ENCODE measurements at regions not wholly inside any gene's neighbourhood (a gene's known extent, or its start where the extent isn't known, plus 50 kb on each side); places are given as distances from the start of the nearest gene placed in this dataset.

DNA sequence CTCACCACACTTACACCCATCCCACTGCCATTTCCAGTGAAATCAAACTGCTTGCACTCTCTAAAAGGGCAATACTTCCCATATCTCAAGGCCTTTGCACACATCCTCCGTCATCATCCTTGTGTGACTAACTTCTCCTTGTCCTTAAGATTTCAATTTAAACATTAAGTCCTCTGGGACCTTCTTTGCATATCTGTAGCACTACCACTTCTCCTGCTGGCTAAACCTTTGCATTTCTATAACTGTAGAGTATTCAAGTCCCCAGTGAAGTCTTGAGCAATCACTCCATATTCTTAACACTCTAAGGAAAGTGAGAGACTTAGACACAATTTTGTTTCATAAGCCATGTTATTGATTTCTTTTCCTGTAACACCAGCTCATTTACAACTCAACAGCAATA lies 136.8 kb upstream of the EPHA4 start:
- DNase-seq (ENCODE audit: low spot score) (no peak), FAIRE-seq (no peak)

DNA sequence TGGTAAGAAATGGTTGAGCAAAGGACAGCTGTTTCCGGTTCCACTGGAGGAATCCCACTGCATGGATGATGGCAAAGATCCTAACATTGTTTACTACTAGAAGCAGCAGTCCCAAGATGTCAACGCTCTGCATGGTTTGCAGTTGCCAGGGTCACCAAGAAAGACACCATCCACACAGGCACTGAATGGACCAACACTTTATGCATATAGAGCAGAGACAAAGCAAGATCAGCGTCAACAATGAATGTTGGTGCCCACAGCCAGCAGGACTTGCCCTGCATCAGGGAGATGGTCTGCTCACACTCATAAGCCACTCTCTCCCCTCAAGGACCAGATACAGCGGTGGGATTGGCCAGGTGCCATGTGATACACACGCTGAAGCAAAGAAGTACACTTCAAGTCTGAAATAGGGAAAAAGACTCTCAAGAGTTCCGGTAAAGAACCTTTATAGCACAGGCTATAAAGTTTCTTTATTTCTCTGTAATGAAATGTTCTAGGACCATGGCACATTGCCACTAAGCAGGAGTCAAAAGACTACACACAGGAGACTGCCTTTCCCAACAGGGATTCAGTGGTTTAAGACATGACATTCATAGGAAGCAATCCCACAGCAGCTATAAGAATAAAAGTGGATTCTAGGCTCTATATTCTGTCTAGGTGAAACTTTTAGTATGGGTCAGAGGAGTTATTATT lies 133.2 kb upstream of the EPHA4 start:
- FAIRE-seq = no peak

DNA sequence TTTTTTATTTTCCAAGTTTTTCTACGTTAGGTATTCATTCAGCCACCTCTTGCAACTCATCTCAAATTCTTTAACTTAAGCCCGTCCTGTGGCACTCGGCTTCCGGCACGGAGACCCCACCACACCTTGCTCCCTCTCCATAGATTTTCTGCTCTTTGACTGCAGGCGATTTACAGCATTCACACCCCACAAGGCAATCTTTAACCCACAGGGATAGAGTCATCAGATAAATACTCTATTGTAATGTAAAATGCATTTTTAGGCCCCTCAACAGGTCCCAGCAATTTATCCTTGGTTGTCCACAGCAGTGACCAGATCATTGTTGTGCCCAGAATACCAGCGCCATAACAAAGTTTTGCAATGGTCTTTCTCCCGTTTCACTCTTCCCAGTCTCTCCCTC lies 132.3 kb upstream of the EPHA4 start:
- FAIRE-seq (no peak), DNase-seq (ENCODE audit: low spot score) (no peak)

More for the DNA sequence above, 133.2 kb upstream of the EPHA4 start:
- DNase-seq (ENCODE audit: low spot score) = no peak

DNA sequence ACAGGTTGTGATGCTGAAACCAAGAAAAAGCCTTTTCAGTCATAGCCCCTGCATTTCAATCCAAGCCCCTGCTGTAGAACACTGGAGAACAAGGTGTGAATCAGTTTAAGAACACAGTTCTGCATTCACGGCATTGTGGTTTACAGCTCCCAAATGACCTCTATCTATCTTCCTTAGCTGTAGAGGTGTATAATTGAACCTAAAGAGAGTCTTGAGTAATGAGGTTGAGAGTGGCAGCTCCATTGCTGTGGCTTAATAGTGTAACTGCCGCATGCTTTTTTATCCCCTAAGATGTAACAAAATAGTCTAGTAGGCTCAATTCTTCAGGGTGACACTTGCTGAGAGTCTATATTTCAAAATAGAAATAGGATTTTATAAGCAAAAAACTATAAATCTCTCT lies 121.3 kb upstream of the EPHA4 start:
- FAIRE-seq (no peak), DNase-seq (ENCODE audit: low spot score) (no peak)

DNA sequence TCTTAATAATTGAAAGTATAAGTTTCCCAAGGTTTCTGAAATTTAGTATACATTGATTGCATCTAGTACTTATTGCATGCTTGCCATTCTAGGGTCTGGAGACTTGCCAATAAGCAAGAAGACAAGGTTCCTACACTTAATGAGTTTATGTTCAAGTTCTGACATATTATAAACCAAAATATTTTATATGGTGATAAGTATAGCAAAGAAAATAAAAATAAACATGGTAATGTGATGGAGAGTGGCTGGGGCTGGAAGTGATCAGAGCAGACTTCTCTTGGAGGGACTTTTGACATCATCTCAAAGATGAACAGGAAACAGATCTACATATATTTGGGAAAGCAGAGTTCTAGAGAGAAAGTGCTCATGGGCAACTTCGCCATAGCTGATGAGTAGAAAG lies 119.5 kb upstream of the EPHA4 start:
- FAIRE-seq (no peak), DNase-seq (ENCODE audit: low spot score) (no peak)

DNA sequence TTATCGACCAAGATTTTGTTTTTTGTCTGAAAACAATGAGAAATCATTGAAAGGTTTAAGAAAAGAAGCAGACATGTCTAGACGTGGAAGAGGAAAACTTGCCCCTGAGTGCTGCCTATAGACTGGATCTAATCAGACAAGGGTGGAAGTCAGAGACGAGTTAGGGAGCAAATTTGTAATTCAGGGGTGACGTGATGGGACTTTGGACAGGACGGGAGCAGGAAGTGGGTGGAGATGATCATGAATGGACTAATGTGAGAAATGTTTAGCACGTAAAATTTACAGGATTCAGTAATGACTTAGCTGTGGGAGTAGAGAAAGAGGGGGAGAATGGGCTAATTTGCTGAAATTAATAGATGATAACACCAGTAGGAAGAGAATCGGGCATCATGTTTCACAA lies 117.0 kb upstream of the EPHA4 start:
- FAIRE-seq (no peak), DNase-seq (ENCODE audit: low spot score) (no peak)

DNA sequence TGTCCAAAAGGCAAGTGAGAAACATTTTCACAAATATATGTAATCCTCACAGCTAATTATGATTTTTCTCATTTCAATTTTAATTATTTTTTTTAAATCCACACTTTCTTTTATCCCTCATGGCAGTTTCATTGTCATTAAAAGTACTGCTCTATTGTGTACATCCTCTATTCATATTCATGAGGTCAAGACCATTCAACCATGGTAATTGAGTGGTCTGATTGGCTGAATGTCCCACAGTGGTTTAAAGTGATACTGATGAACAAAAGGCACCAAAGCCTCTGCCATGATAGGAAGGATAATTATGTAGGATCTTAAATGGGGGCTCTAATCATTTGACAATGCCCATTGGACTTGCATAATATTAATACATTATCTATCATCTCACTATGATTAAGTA lies 108.4 kb upstream of the EPHA4 start:
- no peak for FAIRE-seq
- no peak for DNase-seq (ENCODE audit: low spot score)

DNA sequence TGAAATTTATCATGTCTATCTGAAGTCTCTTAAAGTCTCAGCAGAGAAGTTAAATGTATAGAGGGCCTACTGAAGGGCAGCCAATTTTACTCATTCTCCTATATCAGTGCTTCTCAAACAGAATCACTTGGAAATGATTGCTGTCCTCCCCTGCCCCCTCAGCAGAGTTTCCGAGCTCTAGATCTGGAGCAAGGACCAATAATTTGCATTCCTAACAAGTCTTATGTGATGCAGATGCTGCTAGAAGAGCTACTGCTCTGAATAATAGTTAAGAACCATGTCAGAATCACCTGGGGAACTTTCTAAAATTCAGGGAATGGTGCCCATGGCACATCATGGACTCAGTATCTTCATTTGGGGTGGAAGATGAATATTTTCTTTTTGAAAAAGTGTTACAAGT lies 105.6 kb upstream of the EPHA4 start:
- FAIRE-seq (no peak), DNase-seq (ENCODE audit: low spot score) (no peak)

DNA sequence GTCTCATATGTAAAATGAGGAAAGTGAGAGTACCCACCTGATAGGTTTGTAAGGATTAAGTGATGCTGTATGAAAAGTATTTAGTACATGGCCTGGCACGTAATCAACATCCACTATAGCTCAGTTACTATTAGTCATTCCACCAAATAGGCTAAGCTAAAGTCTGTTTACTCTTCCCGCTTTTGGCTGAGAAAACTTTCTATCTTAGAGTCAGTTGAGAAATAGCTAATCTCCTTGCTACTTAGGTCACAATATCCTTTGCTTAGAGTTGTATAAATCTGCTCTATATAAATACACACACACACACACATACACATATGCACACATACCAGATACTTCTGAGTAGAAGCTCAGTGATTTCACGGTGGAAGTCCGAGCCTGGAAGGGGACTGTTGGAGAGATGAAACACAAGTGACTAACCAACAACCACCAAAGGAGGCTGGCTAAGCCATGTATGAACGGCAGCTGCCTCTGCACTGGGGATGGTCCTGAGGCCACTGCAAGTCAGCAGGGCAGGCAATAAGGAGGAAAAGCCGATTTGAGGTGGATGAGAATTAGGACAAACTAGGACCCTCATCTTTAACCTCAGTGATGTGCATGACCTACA lies 104.6 kb upstream of the EPHA4 start:
- DNase-seq (ENCODE audit: low spot score) = no peak
- FAIRE-seq = no peak

DNA sequence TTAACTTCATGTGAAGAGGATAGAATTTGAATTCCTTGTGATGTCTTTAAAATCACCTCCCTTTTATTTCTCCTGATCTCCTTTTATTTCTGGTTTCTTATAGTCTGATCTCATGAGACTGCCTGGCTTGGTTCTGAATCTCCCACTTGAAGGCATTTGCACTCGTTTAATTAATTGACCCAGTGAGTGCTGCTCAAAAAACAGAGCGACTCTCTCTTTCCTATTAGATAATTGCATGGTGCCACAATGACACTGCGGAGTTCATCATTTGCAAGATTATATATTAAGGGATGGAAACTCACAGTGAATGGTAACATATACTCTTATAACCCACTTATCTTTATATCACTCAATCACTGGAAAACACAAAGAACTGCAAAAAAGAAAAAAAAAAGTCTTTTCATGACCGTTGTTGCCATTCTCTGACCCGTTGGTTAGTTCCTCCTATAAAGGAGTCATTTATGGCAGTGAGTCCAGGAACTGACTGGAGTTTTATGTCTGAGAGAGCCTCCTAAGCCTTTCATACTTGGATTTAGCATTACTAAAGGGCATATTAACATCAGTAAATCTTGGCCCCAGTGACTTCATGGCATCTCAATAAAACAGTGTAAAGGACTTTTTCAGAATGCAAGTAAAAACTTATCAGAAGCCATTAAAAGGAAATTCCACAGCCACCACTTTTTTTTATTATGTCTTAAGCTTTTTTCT lies 103.3 kb upstream of the EPHA4 start:
- FAIRE-seq = no peak
- DNase-seq (ENCODE audit: low spot score) = no peak

DNA sequence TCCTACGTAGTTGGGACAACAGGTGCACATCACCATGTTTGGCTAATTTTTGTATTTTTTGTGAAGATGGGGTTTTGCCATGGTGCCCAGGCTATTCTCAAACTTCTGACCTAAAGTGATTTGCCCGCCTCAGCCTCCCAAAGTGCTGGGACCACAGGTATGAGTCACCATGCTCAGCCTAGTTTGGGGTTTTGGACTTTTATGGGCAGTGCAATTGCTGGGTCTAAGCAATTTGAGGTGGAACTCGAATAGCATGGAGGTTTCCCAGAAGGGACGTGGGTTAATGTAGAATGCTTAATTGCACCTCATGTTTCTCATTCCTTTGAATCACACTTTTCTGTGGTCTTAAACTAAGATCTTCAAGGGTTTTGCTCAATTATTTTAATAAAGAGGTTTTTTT lies 102.3 kb upstream of the EPHA4 start:
- DNase-seq (ENCODE audit: low spot score) (no peak), FAIRE-seq (no peak)

DNA sequence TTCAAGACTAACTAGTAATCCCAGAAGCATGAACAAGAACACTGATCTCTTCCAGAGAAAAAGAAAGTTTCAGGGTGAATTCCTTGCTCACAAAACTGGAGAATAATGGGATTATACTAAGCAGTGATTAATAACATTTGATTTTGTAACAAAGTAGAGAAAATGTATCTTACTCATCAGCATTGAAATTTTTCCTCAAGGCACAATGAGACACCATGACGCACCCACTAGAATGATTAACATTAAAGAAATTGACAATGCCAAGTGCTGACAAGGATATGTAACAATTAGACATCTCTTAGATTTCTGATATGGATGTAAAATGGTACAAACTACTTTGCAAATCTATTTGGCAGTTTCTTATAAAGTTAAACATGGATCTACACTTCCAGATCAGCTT lies 101.1 kb upstream of the EPHA4 start:
- DNase-seq (ENCODE audit: low spot score) = no peak
- FAIRE-seq = no peak

DNA sequence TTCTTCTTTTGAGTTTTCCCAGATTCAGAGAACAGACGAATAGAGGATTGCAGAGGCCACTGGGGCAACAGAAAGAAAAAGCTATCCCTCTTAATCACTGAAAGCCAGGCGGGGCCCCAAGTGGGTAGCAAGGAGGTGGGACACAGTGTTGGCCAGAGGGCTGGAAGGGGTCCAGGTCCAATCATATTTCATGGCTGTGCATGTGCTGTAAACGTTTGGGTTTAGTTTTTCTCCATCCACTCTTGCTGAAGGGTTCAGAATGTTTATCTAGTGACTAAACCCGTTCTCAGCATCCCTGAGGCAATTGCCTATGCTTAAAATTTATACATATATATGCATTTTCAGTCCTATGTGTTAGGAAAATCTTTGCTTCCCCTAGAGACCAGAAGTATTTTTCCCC lies 99.4 kb upstream of the EPHA4 start:
- DNase-seq (ENCODE audit: low spot score) (no peak), FAIRE-seq (no peak)

DNA sequence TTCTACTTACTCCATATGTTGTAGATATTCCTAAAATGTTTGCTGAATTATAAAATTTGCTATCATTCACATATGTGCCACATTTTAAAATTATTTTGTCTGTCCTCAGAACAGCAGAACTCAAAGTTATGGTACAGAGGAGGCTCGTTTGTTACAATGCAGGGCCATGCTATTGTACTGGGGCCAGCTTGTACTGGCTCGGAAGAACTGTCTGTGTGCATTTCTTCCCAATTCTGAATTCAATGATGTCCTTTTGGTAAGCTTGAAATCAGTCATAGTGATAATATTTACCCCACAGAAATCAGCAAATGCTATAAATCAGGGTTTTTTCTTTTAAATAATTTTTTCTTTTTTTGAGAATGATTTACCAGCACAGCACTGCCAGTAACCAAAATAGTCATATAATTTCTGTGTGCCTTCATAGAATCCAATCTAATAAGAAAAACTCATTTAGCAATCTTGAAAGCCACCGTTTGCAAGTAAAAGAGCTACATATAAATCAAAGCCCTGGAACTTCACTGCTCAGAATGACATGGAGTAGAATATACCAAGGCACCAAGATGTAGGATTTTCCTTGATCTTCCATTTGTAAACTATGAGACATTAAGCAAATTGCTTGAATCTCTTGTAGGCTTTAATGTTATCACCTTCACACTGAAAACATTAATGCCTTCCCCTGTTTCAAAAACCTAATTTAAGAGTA lies 90.7 kb upstream of the EPHA4 start:
- DNase-seq (ENCODE audit: low spot score) = no peak
- FAIRE-seq = no peak

DNA sequence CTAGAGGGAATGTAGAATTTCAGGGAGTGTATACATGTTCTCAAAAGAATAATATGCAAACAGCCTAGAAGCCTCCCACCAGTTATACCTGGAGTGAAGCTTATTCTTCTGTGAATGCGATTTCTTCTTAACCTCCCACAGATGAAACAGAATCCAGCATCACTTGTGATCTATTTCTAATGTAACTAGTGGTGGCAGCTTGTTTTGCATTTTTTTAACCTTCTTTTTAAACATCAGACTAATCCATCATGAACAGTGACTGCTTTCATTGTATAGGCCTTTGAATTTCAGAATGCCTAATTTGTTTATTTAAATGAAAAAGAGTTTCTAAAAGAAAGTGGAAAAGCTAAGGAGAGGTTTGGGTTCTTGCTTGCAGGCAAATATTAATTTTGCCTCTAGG lies 85.7 kb upstream of the EPHA4 start:
- DNase-seq (ENCODE audit: low spot score) (no peak), FAIRE-seq (no peak)

DNA sequence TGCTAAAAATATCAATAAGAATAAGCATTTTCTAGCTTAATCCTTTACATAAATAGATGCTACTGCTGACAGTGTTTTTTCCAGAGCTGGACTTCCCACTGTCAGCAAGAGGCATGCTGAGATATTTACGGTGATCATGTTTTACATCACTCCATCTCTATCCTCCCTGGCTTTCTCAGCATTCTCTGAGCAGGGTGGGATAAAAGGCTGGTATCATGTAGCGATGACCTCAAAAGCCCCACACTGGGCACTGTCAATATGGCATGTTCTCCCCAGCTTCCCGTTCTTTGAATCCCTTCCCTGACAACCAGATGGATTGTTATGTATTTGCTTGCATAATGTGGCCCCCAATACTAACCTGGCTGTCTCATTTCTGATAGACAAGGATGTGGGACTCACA lies 83.2 kb upstream of the EPHA4 start:
- DNase-seq (ENCODE audit: low spot score) (no peak), FAIRE-seq (no peak)

DNA sequence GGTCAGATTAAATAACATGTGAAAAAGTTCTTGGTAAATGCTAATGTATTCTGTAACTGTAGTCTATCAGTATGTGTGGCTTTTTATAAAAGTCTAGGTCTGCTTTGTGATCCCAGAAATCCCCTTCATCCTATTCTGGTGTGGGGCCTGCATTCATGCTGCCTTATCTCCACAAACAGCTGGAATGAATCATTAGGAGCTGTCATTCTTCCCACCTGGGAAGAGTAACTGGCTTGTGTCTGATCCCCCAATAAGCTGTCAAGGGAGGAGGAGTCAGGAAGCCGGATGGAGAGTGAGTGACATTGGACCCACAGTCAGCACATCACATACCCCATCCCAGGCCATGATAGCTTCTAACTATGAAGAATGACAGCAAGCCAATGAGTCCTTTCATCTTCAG lies 81.1 kb upstream of the EPHA4 start:
- no peak for FAIRE-seq
- DNase-seq (ENCODE audit: low spot score) = no peak

DNA sequence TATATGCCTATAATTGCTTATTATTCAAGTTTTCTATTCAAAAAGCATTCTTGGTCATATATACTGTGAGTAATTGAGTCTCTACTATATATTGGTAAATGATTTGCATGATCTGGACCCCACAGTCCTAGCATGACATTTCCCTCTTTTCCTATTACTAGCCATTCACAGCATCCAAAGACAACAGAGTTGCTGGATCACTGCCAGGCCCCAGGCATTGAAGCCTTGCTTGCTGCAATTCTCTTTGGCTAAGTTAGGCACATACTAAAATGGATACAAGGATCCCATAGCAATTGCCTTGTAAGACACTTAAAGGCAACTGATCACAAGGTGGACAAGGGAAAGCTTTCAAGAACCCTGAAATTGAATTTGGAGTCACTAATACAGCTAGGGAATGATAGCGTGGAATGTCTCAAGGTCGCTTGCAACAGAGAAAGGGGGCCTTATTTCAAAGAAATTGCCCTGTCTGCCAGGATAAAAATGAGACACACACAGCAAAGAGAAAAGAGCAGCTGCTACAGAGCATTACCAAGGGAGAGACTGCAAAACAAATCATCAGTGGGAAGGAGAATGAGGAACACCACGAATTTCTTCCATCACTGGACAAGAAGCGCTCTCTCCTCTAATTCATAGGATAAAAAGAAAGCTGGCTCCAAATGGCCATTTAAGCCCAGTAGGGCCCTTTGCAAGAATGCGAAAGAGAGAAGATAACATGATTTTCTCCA lies 77.1 kb upstream of the EPHA4 start:
- FAIRE-seq = no peak
- DNase-seq (ENCODE audit: low spot score) = no peak

DNA sequence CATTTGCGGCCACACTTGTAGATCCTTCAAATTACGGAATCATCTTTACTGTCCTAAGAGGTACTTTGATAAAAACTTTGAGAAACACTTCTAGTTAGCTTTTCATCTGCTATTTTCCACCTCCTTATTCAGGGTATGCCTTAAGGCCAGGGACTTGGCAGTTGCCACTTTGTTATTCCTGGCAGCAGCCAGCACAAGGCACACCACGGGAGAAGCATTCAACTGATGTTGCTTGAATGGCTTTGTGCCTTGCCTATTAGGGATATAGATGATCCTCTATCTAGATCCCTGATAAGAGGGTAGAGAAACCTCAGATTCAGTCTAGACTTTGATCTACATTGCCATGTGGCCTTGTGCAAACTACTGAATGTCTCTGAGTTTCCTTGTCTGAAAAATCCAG lies 70.3 kb upstream of the EPHA4 start:
- no peak for FAIRE-seq
- DNase-seq (ENCODE audit: low spot score) = no peak

DNA sequence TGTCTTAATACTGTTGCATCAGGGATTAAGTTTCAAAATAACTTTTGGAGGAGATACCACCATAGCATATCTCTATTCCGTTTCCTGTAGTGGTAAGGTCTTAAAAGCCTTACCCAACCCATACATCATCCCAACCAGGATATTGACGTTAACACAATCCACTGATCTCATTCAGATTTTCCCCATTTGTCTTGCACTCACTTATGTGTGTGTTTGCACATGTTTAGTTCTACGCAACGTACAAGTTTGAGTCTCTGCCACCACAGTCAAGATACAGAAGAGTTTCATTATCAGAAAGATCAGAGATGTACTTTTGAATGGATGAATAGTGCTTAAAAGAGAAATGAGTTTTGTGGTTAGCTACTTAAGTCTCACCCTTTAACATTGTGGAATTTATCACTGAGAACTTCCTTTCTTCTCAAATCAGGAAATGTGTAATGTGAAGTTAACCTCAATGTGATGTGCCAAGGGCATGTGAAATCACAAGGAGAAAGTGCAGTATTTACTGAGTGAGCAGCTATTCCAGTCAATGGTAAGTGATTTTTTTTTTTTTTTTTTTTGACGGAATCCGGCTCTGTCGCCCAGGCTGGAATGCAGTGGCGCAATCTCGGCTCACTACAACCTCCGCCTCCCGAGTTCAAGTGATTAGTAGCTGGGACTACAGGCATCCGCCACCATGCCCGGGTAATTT lies 69.2 kb upstream of the EPHA4 start:
- FAIRE-seq (no peak), DNase-seq (ENCODE audit: low spot score) (peak; percentile 26)

DNA sequence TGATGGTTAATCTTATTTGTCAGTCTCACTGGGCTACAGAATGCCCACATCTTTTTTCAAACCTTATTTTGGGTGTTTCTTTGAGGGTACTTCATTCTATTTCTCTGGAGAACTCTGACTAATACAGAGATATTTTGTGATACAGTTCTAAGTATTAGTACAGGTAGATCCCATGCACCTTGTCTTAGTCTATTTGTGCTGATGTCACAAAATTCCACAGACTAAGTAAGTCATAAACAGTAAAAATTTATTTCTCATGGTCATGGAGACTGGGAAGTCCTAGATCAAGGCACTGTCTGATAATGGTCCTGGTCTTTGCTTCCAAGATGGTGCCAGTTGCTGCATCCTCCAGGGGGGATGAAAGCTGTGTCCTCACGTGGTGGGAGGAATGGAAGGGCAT lies 68.6 kb upstream of the EPHA4 start:
- no peak for DNase-seq (ENCODE audit: low spot score)
- no peak for FAIRE-seq
